DND-41 (cell line): ENCODE measurements at regions not wholly inside any gene's neighbourhood (a gene's known extent, or its start where the extent isn't known, plus 50 kb on each side); places are given as distances from the start of the nearest gene placed in this dataset.

Experiments used
- EZH2 ChIP-seq: IDR thresholded peaks from 3 replicates; pipeline ENCODE4 v1.6.1; 2012; ENCODE audit warnings: borderline replicate concordance, low read depth, mild to moderate bottlenecking, moderate library complexity, low read length, inconsistent platforms; ENCODE audit not compliant: severe bottlenecking
- TF ChIP-seq, protein P1 (sequence below): IDR thresholded peaks from 2 replicates; pipeline ENCODE4 v1.5.1; 2012; ENCODE audit warnings: borderline replicate concordance, low read length, moderate library complexity, mild to moderate bottlenecking; ENCODE audit not compliant: poor library complexity, severe bottlenecking; ENCODE audit errors: extremely low read depth

DNA sequence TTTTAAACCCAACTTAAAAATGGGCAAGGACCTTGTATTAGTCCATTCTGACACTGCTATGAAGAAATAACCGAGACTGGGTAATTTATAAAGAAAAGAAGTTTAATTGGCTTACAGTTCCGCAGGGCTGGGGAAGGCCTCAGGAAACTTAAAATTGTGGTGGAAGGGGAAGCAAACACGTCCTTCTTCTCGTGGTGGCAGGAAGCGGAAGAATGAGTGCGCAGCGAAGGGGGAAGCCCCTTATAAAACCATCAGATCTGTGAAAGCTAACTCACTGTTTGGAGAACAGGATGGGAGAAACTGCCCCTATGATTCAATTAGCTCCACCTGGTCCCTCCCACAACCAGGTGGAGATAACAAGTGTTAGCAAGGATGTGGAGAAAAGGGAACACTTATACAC is 237.7 kb downstream of the SEC16B start:
- TF ChIP-seq EZH2 = no peak
- TF ChIP-seq, protein P1, sequence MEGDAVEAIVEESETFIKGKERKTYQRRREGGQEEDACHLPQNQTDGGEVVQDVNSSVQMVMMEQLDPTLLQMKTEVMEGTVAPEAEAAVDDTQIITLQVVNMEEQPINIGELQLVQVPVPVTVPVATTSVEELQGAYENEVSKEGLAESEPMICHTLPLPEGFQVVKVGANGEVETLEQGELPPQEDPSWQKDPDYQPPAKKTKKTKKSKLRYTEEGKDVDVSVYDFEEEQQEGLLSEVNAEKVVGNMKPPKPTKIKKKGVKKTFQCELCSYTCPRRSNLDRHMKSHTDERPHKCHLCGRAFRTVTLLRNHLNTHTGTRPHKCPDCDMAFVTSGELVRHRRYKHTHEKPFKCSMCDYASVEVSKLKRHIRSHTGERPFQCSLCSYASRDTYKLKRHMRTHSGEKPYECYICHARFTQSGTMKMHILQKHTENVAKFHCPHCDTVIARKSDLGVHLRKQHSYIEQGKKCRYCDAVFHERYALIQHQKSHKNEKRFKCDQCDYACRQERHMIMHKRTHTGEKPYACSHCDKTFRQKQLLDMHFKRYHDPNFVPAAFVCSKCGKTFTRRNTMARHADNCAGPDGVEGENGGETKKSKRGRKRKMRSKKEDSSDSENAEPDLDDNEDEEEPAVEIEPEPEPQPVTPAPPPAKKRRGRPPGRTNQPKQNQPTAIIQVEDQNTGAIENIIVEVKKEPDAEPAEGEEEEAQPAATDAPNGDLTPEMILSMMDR = no peak
